ENCODE measurements at regions not wholly inside any gene's neighbourhood (a gene's known extent, or its start where the extent isn't known, plus 50 kb on each side); places are given as distances from the start of the nearest gene placed in this dataset.

GRCh38 chr6:166684170-166684569, 57.1 kb upstream of the RPS6KA2 start:
- TF ChIP-seq CTCF (IDR thresholded peaks at IDR 0.05) (no peak), ZFX (IDR thresholded peaks at IDR 0.05; ENCODE audit: borderline replicate concordance) (no peak)

Measured in 22Rv1 (cell line).